ENCODE measurements at regions not wholly inside any gene's neighbourhood (a gene's known extent, or its start where the extent isn't known, plus 50 kb on each side); places are given as distances from the start of the nearest gene placed in this dataset.

DNA sequence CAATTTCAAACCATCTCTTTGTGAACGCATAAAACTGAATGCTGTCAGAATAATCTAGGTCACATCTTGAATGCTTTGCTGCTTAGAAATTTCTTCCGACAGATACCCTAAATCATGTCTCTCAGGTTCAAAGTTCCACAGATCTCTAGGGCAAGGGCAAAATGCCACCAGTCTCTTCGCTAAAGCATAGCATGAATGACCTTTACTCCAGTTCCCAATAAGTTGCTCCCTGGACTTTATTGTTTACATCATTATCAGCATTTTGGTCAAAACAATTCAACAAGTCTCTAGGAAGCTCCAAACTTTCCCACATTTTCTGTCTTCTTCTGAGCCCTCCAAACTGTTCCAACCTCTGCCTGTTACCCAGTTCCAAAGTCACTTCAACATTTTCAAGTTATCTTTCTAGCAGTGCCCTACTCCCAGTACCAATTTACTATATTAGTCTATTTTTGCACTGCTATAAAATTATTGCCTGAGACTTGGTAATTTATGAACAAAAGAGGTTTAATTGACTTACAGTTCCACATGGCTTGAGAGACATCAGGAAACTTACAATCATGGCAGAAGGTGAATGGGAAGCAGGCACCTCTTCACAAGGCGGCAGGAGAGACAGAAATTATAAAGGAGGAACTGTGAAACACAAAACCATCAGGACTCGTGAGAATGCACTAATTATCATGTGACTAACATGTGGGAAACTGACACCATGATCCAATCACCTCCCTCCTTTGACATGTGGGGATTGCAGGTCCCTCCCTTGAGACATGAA is 77.0 kb downstream of the SPRY2 start:
- Histone ChIP-seq H3K27me3 (ENCODE audit: control insufficient read depth in 1 of 2, insufficient read depth in 2 of 2, low read length in 2 of 2) (no peaks in the 10 kb centered on the region), H3K27ac (ENCODE audit: low read depth in 1 of 2, low read length in 2 of 2) (no peak overlapping the region), H3K4me1 (ENCODE audit: insufficient read depth, low read length) (no peaks in the 10 kb centered on the region), H3K9me3 (ENCODE audit: control insufficient read depth in 1 of 2, insufficient read depth in 1 of 2, low read length in 2 of 2) (peaks cover 0 to 11% of the 10 kb centered on the region in 2 experiments), H3K4me3 (ENCODE audit: low read length) (no peak overlapping the region), H3K36me3 (ENCODE audit: insufficient read depth, low read length) (no peaks in the 10 kb centered on the region)
- Mint-ChIP-seq H3K27ac (no peak overlapping the region), H3K4me1 (ENCODE audit: low read depth) (no peaks in the 10 kb centered on the region), H3K27me3 (peaks cover 5% of the 10 kb centered on the region), H3K4me3 (no peak overlapping the region), H3K9me3 (peaks cover 9% of the 10 kb centered on the region), H3K36me3 (ENCODE audit: low read depth) (no peaks in the 10 kb centered on the region)
- intact Hi-C loops (cut with DNase I, micrococcal nuclease): no loop called here
- no peak for ATAC-seq (ENCODE audit: poor library complexity)
- POLR2A ChIA-PET: no interaction called here
- DNase-seq: no peak
- CTCF ChIA-PET: no interaction called here
- TF ChIP-seq, protein P1, sequence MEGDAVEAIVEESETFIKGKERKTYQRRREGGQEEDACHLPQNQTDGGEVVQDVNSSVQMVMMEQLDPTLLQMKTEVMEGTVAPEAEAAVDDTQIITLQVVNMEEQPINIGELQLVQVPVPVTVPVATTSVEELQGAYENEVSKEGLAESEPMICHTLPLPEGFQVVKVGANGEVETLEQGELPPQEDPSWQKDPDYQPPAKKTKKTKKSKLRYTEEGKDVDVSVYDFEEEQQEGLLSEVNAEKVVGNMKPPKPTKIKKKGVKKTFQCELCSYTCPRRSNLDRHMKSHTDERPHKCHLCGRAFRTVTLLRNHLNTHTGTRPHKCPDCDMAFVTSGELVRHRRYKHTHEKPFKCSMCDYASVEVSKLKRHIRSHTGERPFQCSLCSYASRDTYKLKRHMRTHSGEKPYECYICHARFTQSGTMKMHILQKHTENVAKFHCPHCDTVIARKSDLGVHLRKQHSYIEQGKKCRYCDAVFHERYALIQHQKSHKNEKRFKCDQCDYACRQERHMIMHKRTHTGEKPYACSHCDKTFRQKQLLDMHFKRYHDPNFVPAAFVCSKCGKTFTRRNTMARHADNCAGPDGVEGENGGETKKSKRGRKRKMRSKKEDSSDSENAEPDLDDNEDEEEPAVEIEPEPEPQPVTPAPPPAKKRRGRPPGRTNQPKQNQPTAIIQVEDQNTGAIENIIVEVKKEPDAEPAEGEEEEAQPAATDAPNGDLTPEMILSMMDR (IDR thresholded peaks at IDR 0.05): no peak

DNA sequence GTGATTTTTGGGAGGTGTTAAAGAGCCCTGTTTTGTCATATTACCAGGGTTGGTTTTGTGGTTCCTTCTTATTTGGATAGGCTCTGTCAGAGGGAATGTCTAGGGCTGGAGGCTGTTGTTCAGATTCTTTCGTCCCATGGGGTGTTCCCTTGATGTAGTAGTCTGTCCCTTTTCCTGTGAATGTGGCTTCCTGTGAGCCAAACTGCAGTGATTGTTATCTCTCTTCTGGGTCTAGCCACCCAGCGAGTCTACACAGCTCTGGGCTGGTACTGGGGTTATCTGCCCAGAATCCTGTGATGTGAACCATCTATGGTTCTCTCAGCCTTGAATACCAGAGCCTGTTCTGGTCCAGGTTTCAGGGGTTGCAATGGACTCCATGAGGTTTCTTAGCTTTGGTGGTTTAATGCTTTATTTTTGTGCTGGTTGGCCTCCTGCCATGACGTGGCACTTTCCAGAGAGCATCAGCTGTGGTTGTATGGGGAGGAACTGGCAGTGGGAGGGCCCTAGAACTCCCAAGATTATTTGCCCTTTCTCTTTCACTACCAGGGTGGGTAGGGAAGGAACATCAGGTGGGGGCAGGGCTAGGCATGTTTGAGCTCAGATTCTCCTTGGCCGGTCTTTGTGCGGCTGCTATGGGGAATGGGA is 78.8 kb downstream of the SPRY2 start:
- no peak for ATAC-seq (ENCODE audit: poor library complexity)
- H3K36me3 ChIP-seq (ENCODE audit: insufficient read depth, low read length): no peaks in the 10 kb centered on the region
- ChIA-PET POLR2A (no interaction called here), CTCF (no interaction called here)
- no peaks in the 10 kb centered on the region for H3K4me1 ChIP-seq (ENCODE audit: insufficient read depth, low read length)
- Mint-ChIP-seq H3K27me3 (peaks cover 5% of the 10 kb centered on the region), H3K4me1 (ENCODE audit: low read depth) (no peaks in the 10 kb centered on the region), H3K9me3 (peaks cover 9% of the 10 kb centered on the region), H3K36me3 (ENCODE audit: low read depth) (no peaks in the 10 kb centered on the region), H3K4me3 (no peak overlapping the region), H3K27ac (no peak overlapping the region)
- peaks cover 0 to 11% of the 10 kb centered on the region in 2 experiments for H3K9me3 ChIP-seq (ENCODE audit: control insufficient read depth in 1 of 2, insufficient read depth in 1 of 2, low read length in 2 of 2)
- H3K4me3 ChIP-seq (ENCODE audit: low read length): no peak overlapping the region
- H3K27me3 ChIP-seq (ENCODE audit: control insufficient read depth in 1 of 2, insufficient read depth in 2 of 2, low read length in 2 of 2): no peaks in the 10 kb centered on the region
- no peak overlapping the region for H3K27ac ChIP-seq (ENCODE audit: low read depth in 1 of 2, low read length in 2 of 2)
- TF ChIP-seq, protein P1 (IDR thresholded peaks at IDR 0.05): no peak
- intact Hi-C loops (cut with DNase I, micrococcal nuclease): no loop called here
- DNase-seq: no peak

DNA sequence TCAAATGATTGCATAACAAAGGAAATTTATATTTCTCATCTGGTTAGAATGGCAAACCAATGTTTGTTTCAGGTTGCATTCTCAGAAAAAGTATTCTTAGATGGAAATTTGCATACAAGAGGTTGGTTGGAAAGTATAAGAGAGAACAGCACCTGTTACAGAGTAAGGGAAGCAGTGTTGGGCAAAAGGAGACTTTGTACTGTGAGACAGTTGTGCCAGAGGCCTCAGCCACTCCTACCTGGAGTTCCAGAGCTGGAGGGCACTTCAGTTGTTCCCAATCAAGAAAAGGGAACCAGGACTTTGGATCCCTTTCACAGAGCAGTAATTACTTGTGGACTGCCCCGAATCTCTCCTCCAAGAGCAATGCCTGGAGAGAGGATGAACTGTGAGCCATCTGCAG is 81.8 kb downstream of the SPRY2 start:
- ATAC-seq (ENCODE audit: poor library complexity) (no peak), DNase-seq (no peak)
- no peaks in the 10 kb centered on the region for H3K4me1 Mint-ChIP-seq (ENCODE audit: low read depth)
- H3K4me3 Mint-ChIP-seq: no peak overlapping the region
- CTCF ChIA-PET: no interaction called here
- POLR2A ChIA-PET: no interaction called here
- no peak overlapping the region for H3K4me3 ChIP-seq (ENCODE audit: low read length)
- no peak overlapping the region for H3K27ac ChIP-seq (ENCODE audit: low read depth in 1 of 2, low read length in 2 of 2)
- peaks cover 6% of the 10 kb centered on the region for H3K9me3 Mint-ChIP-seq
- peaks cover 5% of the 10 kb centered on the region for H3K27me3 Mint-ChIP-seq
- H3K9me3 ChIP-seq (ENCODE audit: control insufficient read depth in 1 of 2, insufficient read depth in 1 of 2, low read length in 2 of 2): peaks cover 0 to 11% of the 10 kb centered on the region in 2 experiments
- no peak overlapping the region for H3K27ac Mint-ChIP-seq
- H3K36me3 Mint-ChIP-seq (ENCODE audit: low read depth): no peaks in the 10 kb centered on the region
- H3K36me3 ChIP-seq (ENCODE audit: insufficient read depth, low read length): no peaks in the 10 kb centered on the region
- intact Hi-C loops (cut with DNase I, micrococcal nuclease): no loop called here
- H3K4me1 ChIP-seq (ENCODE audit: insufficient read depth, low read length): no peaks in the 10 kb centered on the region
- H3K27me3 ChIP-seq (ENCODE audit: control insufficient read depth in 1 of 2, insufficient read depth in 2 of 2, low read length in 2 of 2): no peaks in the 10 kb centered on the region
- TF ChIP-seq, protein P1 (IDR thresholded peaks at IDR 0.05): no peak

Measured in CD4-positive, alpha-beta T cell (primary cell).